Thyroid gland (tissue), 4 donors: ENCODE measurements at regions not wholly inside any gene's neighbourhood (a gene's known extent, or its start where the extent isn't known, plus 50 kb on each side); places are given as distances from the start of the nearest gene placed in this dataset.

Experiments used
- DNase-seq, 2 donors: peaks; one replicate each; pipeline ENCODE4 v3.0.0-alpha.2; 2019
- H3K27ac ChIP-seq, 3 donors: fragments of 200-600 bp; sonication (generic); 1 replicate in 2 of 3; 2 replicates in 1 of 3; pipeline ENCODE4 v1.5.1; 2016 to 2019; ENCODE audit warnings: mild to moderate bottlenecking in 1 of 3, moderate library complexity in 1 of 3
- H3K27me3 ChIP-seq: fragments of 200-600 bp; sonication (generic); one replicate; pipeline ENCODE4 v1.5.1; 2019
- H3K36me3 ChIP-seq, 2 donors: fragments of 200-600 bp; sonication (generic); one replicate each; pipeline ENCODE4 v1.5.1; 2016 to 2019
- H3K4me1 ChIP-seq, 2 donors: fragments of 200-600 bp; sonication (generic); one replicate each; pipeline ENCODE4 v1.5.1; 2017 to 2019
- H3K4me3 ChIP-seq, 3 donors: fragments of 200-600 bp; sonication (generic); replicated peaks in 1 of 3; 1 replicate in 2 of 3; 2 replicates in 1 of 3; pipeline ENCODE4 v1.5.1; 2016; ENCODE audit warnings: mild to moderate bottlenecking in 1 of 3
- H3K9me3 ChIP-seq: fragments of 200-600 bp; sonication (generic); one replicate; pipeline ENCODE4 v1.5.1; 2017
- CTCF ChIP-seq, 6 experiments: fragments of 200-600 bp in 3 of 6; fragments of 450-650 bp in 3 of 6; sonication (generic) in 3 of 6; IDR thresholded peaks; one replicate each; pipeline ENCODE4 v1.5.1; 2016 to 2019; ENCODE audit warnings: antibody characterized with exemption in 6 of 6, mild to moderate bottlenecking in 2 of 6, inconsistent platforms in 1 of 6, moderate library complexity in 1 of 6
- POLR2A ChIP-seq, 2 donors: fragments of 450-650 bp; IDR thresholded peaks; one replicate each; pipeline ENCODE4 v1.6.1; 2017; ENCODE audit warnings: antibody characterized with exemption in 2 of 2, mild to moderate bottlenecking in 2 of 2, moderate library complexity in 1 of 2
- WGBS, 2 donors: methylation state at CpG; one replicate each; pipeline ENCODE4 v1.1.5; 2017; 5-methylcytosine and 5-hydroxymethylcytosine counted together
- intact Hi-C: fragments of 100-400 bp; cut with DNase I; formaldehyde crosslinking; loops from one replicate; pipeline ENCODE4 v1.15.1; 2023

- Histone ChIP-seq H3K36me3 (no peaks in the 10 kb centered on the region), H3K27me3 (no peaks in the 10 kb centered on the region), H3K27ac (no peak overlapping the region), H3K4me1 (no peaks in the 10 kb centered on the region), H3K9me3 (no peaks in the 10 kb centered on the region), H3K4me3 (no peak overlapping the region)
- intact Hi-C loops: no loop called here
- no peak for TF ChIP-seq POLR2A (IDR thresholded peaks at IDR 0.05)
- TF ChIP-seq CTCF (IDR thresholded peaks at IDR 0.05): no peak
- DNase-seq: no peak
- WGBS, 2 donors: 89 to 90% methylated on average over 3 of the region's 3 CpGs
Measured at GRCh38 chr6:156707818-156708217, 69.4 kb upstream of the ARID1B start.

GRCh38 chr6:156703719-156704118 lies 73.5 kb upstream of the ARID1B start:
- H3K27me3 ChIP-seq: no peaks in the 10 kb centered on the region
- DNase-seq: no peak
- H3K4me1 ChIP-seq: no peaks in the 10 kb centered on the region
- TF ChIP-seq CTCF (IDR thresholded peaks at IDR 0.05): no peak
- TF ChIP-seq POLR2A (IDR thresholded peaks at IDR 0.05): no peak
- H3K27ac ChIP-seq: no peak overlapping the region
- 72 to 80% methylated on average over 6 of the region's 6 CpGs for WGBS, 2 donors
- no peaks in the 10 kb centered on the region for H3K36me3 ChIP-seq
- H3K9me3 ChIP-seq: no peaks in the 10 kb centered on the region
- H3K4me3 ChIP-seq: no peak overlapping the region
- intact Hi-C loops: no loop called here

- no peak overlapping the region for H3K4me3 ChIP-seq
- no peaks in the 10 kb centered on the region for H3K36me3 ChIP-seq
- no peaks in the 10 kb centered on the region for H3K4me1 ChIP-seq
- TF ChIP-seq CTCF (IDR thresholded peaks at IDR 0.05) (no peak), POLR2A (IDR thresholded peaks at IDR 0.05) (no peak)
- no peaks in the 10 kb centered on the region for H3K9me3 ChIP-seq
- no peak for DNase-seq
- intact Hi-C loops: no loop called here
- H3K27me3 ChIP-seq: no peaks in the 10 kb centered on the region
- H3K27ac ChIP-seq: no peak overlapping the region
- 75 to 77% methylated on average over 4 of the region's 4 CpGs for WGBS, 2 donors
Measured at GRCh38 chr6:156701966-156702365, 75.2 kb upstream of the ARID1B start.

GRCh38 chr6:156700440-156701057 lies 76.6 kb upstream of the ARID1B start:
- 90% methylated on average over 7 of the region's 7 CpGs for WGBS, 2 donors
- no peak for DNase-seq
- Histone ChIP-seq H3K4me1 (no peaks in the 10 kb centered on the region), H3K36me3 (no peaks in the 10 kb centered on the region), H3K27ac (no peak overlapping the region), H3K27me3 (no peaks in the 10 kb centered on the region), H3K4me3 (no peak overlapping the region), H3K9me3 (no peaks in the 10 kb centered on the region)
- intact Hi-C loops: no loop called here
- TF ChIP-seq POLR2A (IDR thresholded peaks at IDR 0.05): no peak
- no peak for TF ChIP-seq CTCF (IDR thresholded peaks at IDR 0.05)

- DNase-seq: no peak
- TF ChIP-seq POLR2A (IDR thresholded peaks at IDR 0.05): no peak
- no peak for TF ChIP-seq CTCF (IDR thresholded peaks at IDR 0.05)
- Histone ChIP-seq H3K27me3 (no peaks in the 10 kb centered on the region), H3K9me3 (no peaks in the 10 kb centered on the region), H3K36me3 (no peaks in the 10 kb centered on the region), H3K4me3 (no peak overlapping the region), H3K4me1 (no peaks in the 10 kb centered on the region), H3K27ac (no peak overlapping the region)
- WGBS, 2 donors: 96 to 97% methylated on average over 3 of the region's 3 CpGs
- intact Hi-C loops: no loop called here
Measured at GRCh38 chr6:156699935-156700334, 77.2 kb upstream of the ARID1B start.
